ENCODE measurements at regions not wholly inside any gene's neighbourhood (a gene's known extent, or its start where the extent isn't known, plus 50 kb on each side); places are given as distances from the start of the nearest gene placed in this dataset.
A peak's percentile ranks its signal among the peaks of the same experiment; 100 is the strongest.

GRCh38 chr9:93372391-93372790, 79.1 kb upstream of the FAM120A start:
- no peak for DNase-seq

- DNase-seq, result no peak
Observed at GRCh38 chr9:93376411-93376810, 75.1 kb upstream of the FAM120A start.

GRCh38 chr9:93378276-93378675, 73.2 kb upstream of the FAM120A start:
- no peak for DNase-seq

- no peak for DNase-seq
Observed at GRCh38 chr9:93379051-93379450, 72.4 kb upstream of the FAM120A start.

- no peak for DNase-seq
Observed at GRCh38 chr9:93380410-93381060, 71.0 kb upstream of the FAM120A start.

- no peak for DNase-seq
Observed at GRCh38 chr9:93387791-93388190, 63.7 kb upstream of the FAM120A start.

GRCh38 chr9:93390953-93391515, 60.5 kb upstream of the FAM120A start:
- peak; percentile 27 for DNase-seq

- DNase-seq, result no peak
Observed at GRCh38 chr9:93391898-93392297, 59.6 kb upstream of the FAM120A start.

- no peak for DNase-seq
Observed at GRCh38 chr9:93392974-93393373, 58.5 kb upstream of the FAM120A start.
